H9 (cell line): ENCODE measurements at regions not wholly inside any gene's neighbourhood (a gene's known extent, or its start where the extent isn't known, plus 50 kb on each side); places are given as distances from the start of the nearest gene placed in this dataset.
A peak's percentile ranks its signal among the peaks of the same experiment; 100 is the strongest.

Experiments used
- DNase-seq: peaks from one replicate; pipeline ENCODE4 v3.0.0-alpha.2; 2017
- H2AFZ ChIP-seq: one replicate; pipeline ENCODE4 v1.6.1; 2013; ENCODE audit warnings: mild to moderate bottlenecking, low read length, control low read depth, moderate library complexity
- H2AK5ac ChIP-seq: 2 replicates; pipeline ENCODE4 v1.6.1; 2013; ENCODE audit warnings: low read length, control low read depth, mixed read lengths; ENCODE audit not compliant: insufficient read length
- H2BK120ac ChIP-seq: one replicate; pipeline ENCODE4 v1.6.1; 2013; ENCODE audit warnings: low read depth, mild to moderate bottlenecking, low read length, control low read depth, inconsistent platforms; ENCODE audit not compliant: poor library complexity, severe bottlenecking
- H2BK12ac ChIP-seq: 2 replicates; pipeline ENCODE4 v1.6.1; 2013; ENCODE audit warnings: low read length, control low read depth, mixed read lengths, low read depth; ENCODE audit not compliant: insufficient read length
- H2BK15ac ChIP-seq: 2 replicates; pipeline ENCODE4 v1.6.1; 2013; ENCODE audit warnings: low read depth, low read length, control low read depth
- H2BK20ac ChIP-seq: one replicate; pipeline ENCODE4 v1.6.1; 2013; ENCODE audit warnings: low read depth, mild to moderate bottlenecking, low read length, control low read depth, inconsistent platforms; ENCODE audit not compliant: poor library complexity, severe bottlenecking
- H2BK5ac ChIP-seq: 2 replicates; pipeline ENCODE4 v1.6.1; 2013; ENCODE audit warnings: low read length, control low read depth, mixed read lengths; ENCODE audit not compliant: insufficient read length
- H3K14ac ChIP-seq: 2 replicates; pipeline ENCODE4 v1.6.1; 2013; ENCODE audit warnings: low read length, control low read depth; ENCODE audit not compliant: insufficient read depth
- H3K18ac ChIP-seq: 2 replicates; pipeline ENCODE4 v1.6.1; 2013; ENCODE audit warnings: low read depth, mild to moderate bottlenecking, mixed read lengths, low read length, control low read depth; ENCODE audit not compliant: insufficient read length
- H3K23ac ChIP-seq: 2 replicates; pipeline ENCODE4 v1.6.1; 2013; ENCODE audit warnings: low read length, control low read depth, mixed read lengths, low read depth; ENCODE audit not compliant: insufficient read length
- H3K23me2 ChIP-seq: 2 replicates; pipeline ENCODE4 v1.6.1; 2013; ENCODE audit warnings: low read depth, mild to moderate bottlenecking, mixed read lengths, low read length, control low read depth; ENCODE audit not compliant: insufficient read length, poor library complexity, severe bottlenecking
- H3K27ac ChIP-seq: 2 replicates; pipeline ENCODE4 v1.5.1; 2013; ENCODE audit warnings: low read length, control low read depth, mixed read lengths, low read depth; ENCODE audit not compliant: insufficient read length
- H3K27me3 ChIP-seq: 2 replicates; pipeline ENCODE4 v1.6.1; 2013; ENCODE audit warnings: low read length, control low read depth, inconsistent platforms; ENCODE audit not compliant: insufficient read depth
- H3K4ac ChIP-seq: 2 replicates; pipeline ENCODE4 v1.6.1; 2013; ENCODE audit warnings: low read depth, mild to moderate bottlenecking, control low read depth, inconsistent platforms, low read length, moderate library complexity
- H3K4me1 ChIP-seq: 2 replicates; pipeline ENCODE4 v1.6.1; 2013; ENCODE audit warnings: low read length, control low read depth, inconsistent platforms; ENCODE audit not compliant: insufficient read depth
- H3K4me2 ChIP-seq: 2 replicates; pipeline ENCODE4 v1.6.1; 2013; ENCODE audit warnings: low read length, control low read depth, mixed read lengths; ENCODE audit not compliant: insufficient read length, insufficient read depth
- H3K56ac ChIP-seq: 2 replicates; pipeline ENCODE4 v1.6.1; 2013; ENCODE audit warnings: low read depth, mild to moderate bottlenecking, mixed read lengths, low read length, control low read depth; ENCODE audit not compliant: insufficient read length
- H3K79me1 ChIP-seq: 2 replicates; pipeline ENCODE4 v1.6.1; 2013; ENCODE audit warnings: low read depth, mild to moderate bottlenecking, moderate library complexity, low read length, control low read depth, inconsistent platforms; ENCODE audit not compliant: insufficient read depth, poor library complexity, severe bottlenecking
- H3K79me2 ChIP-seq: 2 replicates; pipeline ENCODE4 v1.6.1; 2013; ENCODE audit warnings: low read length, control low read depth, inconsistent platforms; ENCODE audit not compliant: insufficient read depth
- H3K9ac ChIP-seq: 2 replicates; pipeline ENCODE4 v1.6.1; 2013; ENCODE audit warnings: low read length, control low read depth, mixed read lengths; ENCODE audit not compliant: insufficient read length; ENCODE audit errors: extremely low read depth
- H3K9me3 ChIP-seq: one replicate; pipeline ENCODE4 v1.6.1; 2013; ENCODE audit warnings: low read depth, low read length, inconsistent platforms; ENCODE audit not compliant: control insufficient read depth
- H3T11ph ChIP-seq: one replicate; pipeline ENCODE4 v1.6.1; 2013; ENCODE audit warnings: mild to moderate bottlenecking, low read length, control low read depth, inconsistent platforms
- H4K20me1 ChIP-seq: one replicate; pipeline ENCODE4 v1.6.1; 2013; ENCODE audit not compliant: control insufficient read depth, insufficient read length, insufficient read depth
- H4K5ac ChIP-seq: 2 replicates; pipeline ENCODE4 v1.6.1; 2013; ENCODE audit warnings: low read depth, mild to moderate bottlenecking, mixed read lengths, low read length, control low read depth; ENCODE audit not compliant: insufficient read length
- H4K8ac ChIP-seq: replicated peaks from 2 replicates; pipeline ENCODE4 v1.6.1; 2013; ENCODE audit warnings: low read length, control low read depth, mixed read lengths, low read depth; ENCODE audit not compliant: insufficient read length
- H4K91ac ChIP-seq: 2 replicates; pipeline ENCODE4 v1.6.1; 2013; ENCODE audit warnings: low read depth, mild to moderate bottlenecking, moderate library complexity, mixed read lengths, low read length, control low read depth; ENCODE audit not compliant: insufficient read length
- H3K27ac Mint-ChIP-seq, 3 experiments: 2 replicates in 2 of 3; 3 replicates in 1 of 3; pipeline ENCODE4 v1.8.0; 2020 to 2021; ENCODE audit warnings: mixed read lengths in 3 of 3, mild to moderate bottlenecking in 1 of 3, moderate library complexity in 1 of 3
- H3K27me3 Mint-ChIP-seq: 2 replicates; pipeline ENCODE4 v1.8.0; 2021; ENCODE audit warnings: low read depth, mild to moderate bottlenecking, moderate library complexity, mixed read lengths
- H3K36me3 Mint-ChIP-seq, 3 experiments: 2 replicates in 2 of 3; 3 replicates in 1 of 3; pipeline ENCODE4 v1.8.0; 2020 to 2021; ENCODE audit warnings: low read depth in 3 of 3, mixed read lengths in 3 of 3; ENCODE audit not compliant: insufficient read depth in 1 of 3
- H3K4me1 Mint-ChIP-seq, 2 experiments: 2 replicates each; pipeline ENCODE4 v1.8.0; 2020; ENCODE audit warnings: mixed read lengths in 2 of 2
- H3K4me3 Mint-ChIP-seq, 2 experiments: 2 replicates in 1 of 2; 3 replicates in 1 of 2; pipeline ENCODE4 v1.8.0; 2020 to 2021; ENCODE audit warnings: mild to moderate bottlenecking in 2 of 2, mixed read lengths in 2 of 2, moderate library complexity in 1 of 2
- H3K9me3 Mint-ChIP-seq, 2 experiments: 2 replicates in 1 of 2; 3 replicates in 1 of 2; pipeline ENCODE4 v1.8.0; 2020; ENCODE audit warnings: mild to moderate bottlenecking in 2 of 2, mixed read lengths in 2 of 2, moderate library complexity in 1 of 2
- CTCF ChIP-seq: fragments of 200-600 bp; sonication (generic); conservative IDR thresholded peaks from 3 replicates; pipeline ENCODE4 v1.8.0; 2021; ENCODE audit warnings: antibody characterized with exemption, mild to moderate bottlenecking
- WGBS: extraction: QIAGEN DNeasy Blood & Tissue Kit; methylation state at CpG from one replicate; pipeline ENCODE4 v1.1.7; 2013; ENCODE audit warnings: missing lambda C conversion rate, low lambda C conversion rate, mixed read lengths; ENCODE audit not compliant: insufficient read length; ENCODE audit errors: extremely low coverage; 5-methylcytosine and 5-hydroxymethylcytosine counted together

DNA sequence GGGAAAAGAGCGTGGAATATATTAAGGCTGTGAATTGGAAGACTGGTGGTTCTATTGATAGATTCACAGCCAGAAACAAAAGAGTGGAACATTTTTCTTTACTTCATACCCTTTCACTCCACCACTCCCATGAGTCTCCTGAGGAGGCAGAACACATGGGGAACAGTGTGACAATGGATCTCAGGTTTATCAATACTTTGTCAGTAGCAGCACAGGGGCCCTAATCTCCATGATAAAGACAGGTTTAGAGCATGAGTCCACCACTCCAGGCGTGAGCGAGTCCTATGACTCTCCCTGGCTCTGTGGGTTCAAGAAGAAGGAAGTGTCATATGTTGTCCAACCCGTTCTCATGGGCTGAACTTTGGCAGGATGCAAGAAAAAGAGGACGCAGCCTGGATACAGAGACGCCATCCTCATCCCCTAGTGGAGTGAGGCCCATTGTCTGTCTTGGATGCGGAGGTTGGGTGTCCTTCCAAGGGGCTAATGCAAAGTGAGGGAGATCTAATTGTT is 361.2 kb downstream of the TMEM114 start:
- H3K14ac ChIP-seq: no peak overlapping the region
- no peak overlapping the region for H2BK20ac ChIP-seq
- H4K8ac ChIP-seq: no peak overlapping the region
- no peak overlapping the region for H4K5ac ChIP-seq
- Mint-ChIP-seq H3K36me3 (no peaks in the 10 kb centered on the region), H3K27ac (peak overlapping the region in 1 of 3 experiments; percentile 29; a peak in 2 of 7 replicates), H3K4me3 (no peak overlapping the region), H3K27me3 (no peaks in the 10 kb centered on the region), H3K9me3 (peaks cover 0 to 1% of the 10 kb centered on the region in 2 experiments; a peak in 1 of 5 replicates), H3K4me1 (peaks cover 27 to 36% of the 10 kb centered on the region in 2 experiments)
- H2BK15ac ChIP-seq: no peak overlapping the region
- no peaks in the 10 kb centered on the region for H3K9me3 ChIP-seq
- no peaks in the 10 kb centered on the region for H3K79me2 ChIP-seq
- no peak overlapping the region for H2BK5ac ChIP-seq
- H3K23me2 ChIP-seq: no peaks in the 10 kb centered on the region
- H3K23ac ChIP-seq: no peak overlapping the region
- H3K79me1 ChIP-seq: no peaks in the 10 kb centered on the region
- H2AK5ac ChIP-seq: no peak overlapping the region
- no CpG with 5 or more reads among the region's 7 CpGs for WGBS
- no peak overlapping the region for H3K18ac ChIP-seq
- no peak overlapping the region for H3T11ph ChIP-seq
- no peak overlapping the region for H3K56ac ChIP-seq
- H3K9ac ChIP-seq: no peak overlapping the region
- H3K27me3 ChIP-seq: no peaks in the 10 kb centered on the region
- no peak overlapping the region for H2BK120ac ChIP-seq
- no peak overlapping the region for H3K27ac ChIP-seq
- no peak overlapping the region for H4K91ac ChIP-seq
- no peak overlapping the region for H3K4me2 ChIP-seq
- H3K4ac ChIP-seq: no peak overlapping the region
- H2BK12ac ChIP-seq: no peak overlapping the region
- no peak for TF ChIP-seq CTCF
- peaks cover 13% of the 10 kb centered on the region for H3K4me1 ChIP-seq
- DNase-seq: peak; percentile 33
- no peak overlapping the region for H2AFZ ChIP-seq
- no peaks in the 10 kb centered on the region for H4K20me1 ChIP-seq
